Upper lobe of right lung (tissue), 1 donor: ENCODE measurements at regions not wholly inside any gene's neighbourhood (a gene's known extent, or its start where the extent isn't known, plus 50 kb on each side); places are given as distances from the start of the nearest gene placed in this dataset.

Experiments
- ATAC-seq: fragments of 200-7000 bp; cut with Tn5 transposase; one replicate; pipeline ENCODE4 v1.9.1; 2020; ENCODE audit warnings: mild to moderate bottlenecking, moderate library complexity
- DNase-seq: peaks from one replicate; pipeline ENCODE4 v3.0.0-alpha.2; 2020
- H3K27ac ChIP-seq: fragments of 200-600 bp; one replicate; pipeline ENCODE4 v1.8.0; 2022
- H3K27me3 ChIP-seq: fragments of 200-600 bp; one replicate; pipeline ENCODE4 v1.8.0; 2022; ENCODE audit warnings: mild to moderate bottlenecking
- H3K36me3 ChIP-seq: fragments of 200-600 bp; one replicate; pipeline ENCODE4 v1.8.0; 2022
- H3K4me1 ChIP-seq: fragments of 200-600 bp; one replicate; pipeline ENCODE4 v1.8.0; 2022
- H3K4me3 ChIP-seq: fragments of 200-600 bp; one replicate; pipeline ENCODE4 v1.8.0; 2022; ENCODE audit warnings: mild to moderate bottlenecking
- H3K9me3 ChIP-seq: fragments of 200-600 bp; one replicate; pipeline ENCODE4 v1.8.0; 2022
- CTCF ChIP-seq: fragments of 200-600 bp; IDR thresholded peaks from one replicate; pipeline ENCODE4 v1.8.0; 2022; ENCODE audit warnings: antibody characterized with exemption
- intact Hi-C: fragments of 100-400 bp; cut with DNase I; formaldehyde crosslinking; loops from one replicate; pipeline ENCODE4 v1.11.0; 2022
- donor health status: DM: no; HTN: yes; CAD: no; lungs with severe emphysema.

DNA sequence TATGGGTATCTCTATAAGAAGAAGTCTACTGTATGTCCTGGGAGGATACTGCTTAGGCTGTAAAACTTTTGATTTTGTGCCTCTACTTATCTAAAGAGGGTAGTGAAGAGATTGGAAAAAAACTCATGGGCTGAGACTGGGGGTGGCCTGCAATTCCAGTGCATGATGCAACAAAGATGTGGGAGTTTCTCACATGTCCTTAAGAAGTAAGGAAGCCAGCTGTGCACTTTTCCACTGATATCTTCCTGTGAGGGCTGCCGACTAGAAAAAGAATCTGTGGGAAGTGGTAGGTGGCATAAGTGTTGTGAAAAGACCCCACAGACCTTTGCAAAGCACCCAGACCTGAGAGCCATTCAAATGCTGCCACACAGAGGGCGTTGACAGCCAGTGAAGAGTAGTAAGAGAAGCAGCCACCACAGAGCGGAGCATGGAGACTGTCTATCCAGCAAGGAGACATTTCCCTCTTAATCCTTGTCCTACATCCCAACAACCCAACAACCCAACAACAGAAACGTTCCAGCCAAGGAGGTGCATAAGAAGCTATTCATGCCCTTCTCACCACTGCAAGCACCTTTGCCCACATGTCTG, 65.1 kb downstream of the PFDN4 start:
- ATAC-seq, result no peak
- Histone ChIP-seq H3K4me3 (no peak overlapping the region), H3K27me3 (no peaks in the 10 kb centered on the region), H3K9me3 (no peaks in the 10 kb centered on the region), H3K4me1 (no peaks in the 10 kb centered on the region), H3K27ac (no peak overlapping the region), H3K36me3 (no peaks in the 10 kb centered on the region)
- DNase-seq, result no peak
- intact Hi-C loops, result no loop called here
- no peak for TF ChIP-seq CTCF

GRCh38 chr20:54275359-54276111, 67.6 kb downstream of the PFDN4 start:
- H3K27ac ChIP-seq, result no peak overlapping the region
- H3K4me1 ChIP-seq, result no peaks in the 10 kb centered on the region
- intact Hi-C loops, result no loop called here
- H3K27me3 ChIP-seq, result no peaks in the 10 kb centered on the region
- H3K9me3 ChIP-seq, result no peaks in the 10 kb centered on the region
- H3K36me3 ChIP-seq, result no peaks in the 10 kb centered on the region
- ATAC-seq (no peak), DNase-seq (no peak)
- H3K4me3 ChIP-seq, result no peak overlapping the region
- no peak for TF ChIP-seq CTCF

GRCh38 chr20:54276577-54277169, 68.8 kb downstream of the PFDN4 start:
- intact Hi-C loops, result no loop called here
- no peak for ATAC-seq
- H3K4me3 ChIP-seq, result no peak overlapping the region
- H3K27me3 ChIP-seq, result no peaks in the 10 kb centered on the region
- no peak for TF ChIP-seq CTCF
- H3K4me1 ChIP-seq, result no peaks in the 10 kb centered on the region
- no peaks in the 10 kb centered on the region for H3K36me3 ChIP-seq
- no peaks in the 10 kb centered on the region for H3K9me3 ChIP-seq
- no peak overlapping the region for H3K27ac ChIP-seq
- no peak for DNase-seq

DNA sequence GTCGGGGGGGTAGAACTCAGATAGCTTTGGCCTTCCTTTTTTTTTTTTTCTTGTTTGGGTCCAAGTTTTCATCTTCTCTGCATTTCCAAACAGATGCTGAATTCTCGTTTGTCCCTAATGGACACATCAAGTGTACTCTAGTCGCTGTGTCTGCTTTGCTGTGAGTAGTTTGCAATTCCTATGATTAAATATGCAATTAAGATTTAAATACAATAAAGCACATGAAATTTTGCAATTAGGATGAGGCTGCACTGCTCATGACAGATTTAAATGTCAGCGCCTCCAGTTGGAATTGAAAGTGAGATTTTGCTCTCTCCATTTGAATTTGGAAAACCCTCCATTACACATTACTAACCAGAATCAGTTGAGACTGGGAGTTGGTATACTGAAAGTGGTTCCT, 70.4 kb downstream of the PFDN4 start:
- DNase-seq (no peak), ATAC-seq (no peak)
- Histone ChIP-seq H3K36me3 (no peaks in the 10 kb centered on the region), H3K4me1 (no peaks in the 10 kb centered on the region), H3K27me3 (no peaks in the 10 kb centered on the region), H3K27ac (no peak overlapping the region), H3K4me3 (no peak overlapping the region), H3K9me3 (no peaks in the 10 kb centered on the region)
- no peak for TF ChIP-seq CTCF
- intact Hi-C loops, result no loop called here

GRCh38 chr20:54282625-54283024, 74.7 kb downstream of the PFDN4 start:
- no peak for TF ChIP-seq CTCF
- no peaks in the 10 kb centered on the region for H3K9me3 ChIP-seq
- intact Hi-C loops, result no loop called here
- H3K27me3 ChIP-seq, result no peaks in the 10 kb centered on the region
- H3K27ac ChIP-seq, result no peak overlapping the region
- ATAC-seq (no peak), DNase-seq (no peak)
- H3K4me1 ChIP-seq, result no peaks in the 10 kb centered on the region
- H3K36me3 ChIP-seq, result no peaks in the 10 kb centered on the region
- no peak overlapping the region for H3K4me3 ChIP-seq
